HCT116 (cell line): ENCODE measurements at regions not wholly inside any gene's neighbourhood (a gene's known extent, or its start where the extent isn't known, plus 50 kb on each side); places are given as distances from the start of the nearest gene placed in this dataset.

Source experiments
- ATAC-seq: fragments of 200-7000 bp; cut with Tn5 transposase; 2 replicates; pipeline ENCODE4 v1.9.1; 2020; ENCODE audit warnings: mild to moderate bottlenecking, moderate library complexity
- BruUV-seq: library from RNA; stranded (reverse); fragments of 400-500 nt; replicated peaks from 2 replicates; lab custom pipeline; 2021; lab: Mats Ljungman, UMichigan
- CTCF ChIA-PET: fragments of 300-600 bp; sonication (Branson Sonifier 250); formaldehyde crosslinking; loops from one replicate; lab custom pipeline; 2021; ENCODE audit warnings: antibody characterized with exemption; lab: Charles Lee
- POLR2A ChIA-PET: fragments of 300-600, 350-600 bp; sonication (Branson Sonifier 250); formaldehyde crosslinking; loops from one replicate; lab custom pipeline; 2021; ENCODE audit warnings: antibody characterized with exemption; lab: Charles Lee
- RAD21 ChIA-PET, 2 experiments: fragments of 300-600 bp; sonication (Branson Sonifier 250); formaldehyde crosslinking; loops; one replicate each; lab custom pipeline; 2023; ENCODE audit warnings: low total read pairs in 2 of 2; ENCODE audit not compliant: uncharacterized antibody in 2 of 2, unreplicated experiment in 2 of 2, low non-redundant PET in 1 of 2; lab: Charles Lee
- DNase-seq: peaks from one replicate; pipeline ENCODE4 v3.0.0-alpha.2; 2010; ENCODE audit warnings: low read depth, low spot score
- H2AFZ ChIP-seq: fragments of 200-600 bp; shearing (Covaris generic), sonication (generic); 2 replicates; pipeline ENCODE4 v1.6.1; 2017; ENCODE audit warnings: low read depth, mixed run types, mixed read lengths, antibody characterized with exemption, low read length; ENCODE audit not compliant: poor library complexity, severe bottlenecking
- H3K27ac ChIP-seq: 2 replicates; pipeline ENCODE4 v1.5.1; 2012; ENCODE audit warnings: low read depth, low read length
- H3K27me3 ChIP-seq: fragments of 200-600 bp; sonication (generic); 2 replicates; pipeline ENCODE4 v1.6.1; 2016; ENCODE audit warnings: mixed run types, low read length, mixed read lengths; ENCODE audit not compliant: insufficient read depth
- H3K36me3 ChIP-seq, 2 experiments: fragments of 200-500 bp in 1 of 2; fragments of 200-600 bp in 1 of 2; sonication (Bioruptor generic) in 1 of 2; sonication (generic) in 1 of 2; 2 replicates each; pipeline versions ENCODE4 v1.5.1 to v1.6.1; 2014 to 2016; ENCODE audit warnings: low read length in 2 of 2, inconsistent platforms in 1 of 2, mixed read lengths in 1 of 2, mixed run types in 1 of 2; ENCODE audit not compliant: insufficient read depth in 2 of 2, control insufficient read depth in 1 of 2
- H3K4me1 ChIP-seq, 2 experiments: fragments of 200-600 bp in 1 of 2; sonication (generic) in 1 of 2; 2 replicates each; pipeline versions ENCODE4 v1.5.1 to v1.6.1; 2012 to 2017; ENCODE audit warnings: low read length in 2 of 2, inconsistent platforms in 1 of 2, mild to moderate bottlenecking in 1 of 2, mixed read lengths in 1 of 2, mixed run types in 1 of 2, moderate library complexity in 1 of 2; ENCODE audit not compliant: insufficient read depth in 2 of 2, control insufficient read depth in 1 of 2
- H3K4me2 ChIP-seq: fragments of 200-600 bp; sonication (generic); 2 replicates; pipeline ENCODE4 v1.6.1; 2017; ENCODE audit warnings: mixed run types, low read length, mixed read lengths
- H3K4me3 ChIP-seq, 2 experiments: fragments of 200-600 bp in 1 of 2; sonication (generic) in 1 of 2; replicated peaks in 1 of 2; 2 replicates each; pipeline ENCODE4 v1.5.1; 2011 to 2016; ENCODE audit warnings: low read length in 2 of 2, control low read depth in 1 of 2, low read depth in 1 of 2, mild to moderate bottlenecking in 1 of 2, mixed read lengths in 1 of 2, mixed run types in 1 of 2
- H3K79me2 ChIP-seq: fragments of 200-600 bp; sonication (generic); 2 replicates; pipeline ENCODE4 v1.6.1; 2017; ENCODE audit warnings: mild to moderate bottlenecking, mixed run types, low read length, moderate library complexity, mixed read lengths; ENCODE audit not compliant: insufficient read depth
- H3K9ac ChIP-seq: fragments of 200-600 bp; sonication (generic); 2 replicates; pipeline ENCODE4 v1.6.1; 2016; ENCODE audit warnings: low read length, mixed read lengths
- H3K9me2 ChIP-seq: fragments of 200-600 bp; sonication (generic), shearing (Covaris generic); 2 replicates; pipeline ENCODE4 v1.6.1; 2017; ENCODE audit warnings: mixed run types, mild to moderate bottlenecking, moderate library complexity; ENCODE audit not compliant: insufficient read depth
- H3K9me3 ChIP-seq, 2 experiments: fragments of 200-500 bp in 1 of 2; fragments of 200-600 bp in 1 of 2; sonication (Bioruptor generic) in 1 of 2; sonication (generic) in 1 of 2; 2 replicates each; pipeline ENCODE4 v1.6.1; 2014 to 2017; ENCODE audit warnings: low read length in 2 of 2, mixed read lengths in 2 of 2, inconsistent platforms in 1 of 2, low read depth in 1 of 2, mild to moderate bottlenecking in 1 of 2, mixed run types in 1 of 2, moderate library complexity in 1 of 2; ENCODE audit not compliant: control insufficient read depth in 1 of 2, insufficient read depth in 1 of 2
- H4K20me1 ChIP-seq: fragments of 200-600 bp; sonication (generic), shearing (Covaris generic); 2 replicates; pipeline ENCODE4 v1.6.1; 2017; ENCODE audit warnings: mixed run types, mild to moderate bottlenecking, moderate library complexity; ENCODE audit not compliant: insufficient read depth
- CBX3 ChIP-seq: IDR thresholded peaks from 2 replicates; pipeline ENCODE4 v1.6.1; 2012; ENCODE audit warnings: low read depth
- CEBPB ChIP-seq: IDR thresholded peaks from 2 replicates; pipeline ENCODE4 v1.6.1; 2012; ENCODE audit warnings: low read depth
- EGR1 ChIP-seq: IDR thresholded peaks from 2 replicates; pipeline ENCODE4 v1.6.1; 2012; ENCODE audit warnings: low read depth
- EZH2phosphoT487 ChIP-seq: fragments of 200-600 bp; IDR thresholded peaks from 2 replicates; pipeline ENCODE4 v1.6.1; 2018; ENCODE audit warnings: antibody characterized with exemption, borderline replicate concordance
- FOSL1 ChIP-seq: IDR thresholded peaks from 2 replicates; pipeline ENCODE4 v1.6.1; 2012; ENCODE audit warnings: low read depth
- POLR2A ChIP-seq: IDR thresholded peaks from 2 replicates; pipeline ENCODE4 v1.7.0; 2011; ENCODE audit warnings: borderline replicate concordance; ENCODE audit not compliant: insufficient read depth, insufficient read length; ENCODE audit errors: extremely low read depth
- POLR2AphosphoS5 ChIP-seq: IDR thresholded peaks from 2 replicates; pipeline ENCODE4 v1.6.1; 2011; ENCODE audit warnings: mild to moderate bottlenecking, low read depth, low read length, moderate library complexity
- SIN3A ChIP-seq: IDR thresholded peaks from 2 replicates; pipeline ENCODE4 v1.6.1; 2012; ENCODE audit warnings: low read depth
- SP1 ChIP-seq: IDR thresholded peaks from 2 replicates; pipeline ENCODE4 v1.6.1; 2012; ENCODE audit warnings: low read depth
- YY1 ChIP-seq: IDR thresholded peaks from 2 replicates; pipeline ENCODE4 v1.6.1; 2011; ENCODE audit warnings: low read length, low read depth, moderate library complexity, mild to moderate bottlenecking; ENCODE audit not compliant: insufficient replicate concordance; ENCODE audit errors: extremely low read depth
- ZNF274 ChIP-seq: fragments of 200-500 bp; sonication (Bioruptor generic); IDR thresholded peaks from 2 replicates; pipeline ENCODE4 v1.6.1; 2014; ENCODE audit warnings: mild to moderate bottlenecking, low read depth, low read length, inconsistent platforms
- intact Hi-C: fragments of 100-400 bp; cut with micrococcal nuclease; formaldehyde crosslinking; loops from 2 replicates; pipeline ENCODE4 v1.10.0; 2022
- TF ChIP-seq, protein P1 (sequence below): IDR thresholded peaks from 2 replicates; pipeline ENCODE4 v1.6.1; 2012; ENCODE audit warnings: low read depth
- TF ChIP-seq, protein P2 (sequence below): IDR thresholded peaks from 2 replicates; pipeline ENCODE4 v1.6.1; 2012
- TF ChIP-seq, protein P3 (sequence below): IDR thresholded peaks from 2 replicates; pipeline ENCODE4 v1.6.1; 2012
- TF ChIP-seq, protein P4 (sequence below), 3 experiments: fragments of 200-600 bp in 1 of 3; sonication (generic) in 1 of 3; IDR thresholded peaks in 2 of 3; conservative IDR thresholded peaks in 1 of 3; 2 replicates each; pipeline ENCODE4 v1.5.1; 2012 to 2017; ENCODE audit warnings: low read depth in 2 of 3, low read length in 2 of 3, antibody characterized with exemption in 1 of 3, borderline replicate concordance in 1 of 3, control low read depth in 1 of 3, mild to moderate bottlenecking in 1 of 3, mixed read lengths in 1 of 3, mixed run types in 1 of 3, moderate library complexity in 1 of 3; ENCODE audit not compliant: insufficient read depth in 1 of 3

DNA sequence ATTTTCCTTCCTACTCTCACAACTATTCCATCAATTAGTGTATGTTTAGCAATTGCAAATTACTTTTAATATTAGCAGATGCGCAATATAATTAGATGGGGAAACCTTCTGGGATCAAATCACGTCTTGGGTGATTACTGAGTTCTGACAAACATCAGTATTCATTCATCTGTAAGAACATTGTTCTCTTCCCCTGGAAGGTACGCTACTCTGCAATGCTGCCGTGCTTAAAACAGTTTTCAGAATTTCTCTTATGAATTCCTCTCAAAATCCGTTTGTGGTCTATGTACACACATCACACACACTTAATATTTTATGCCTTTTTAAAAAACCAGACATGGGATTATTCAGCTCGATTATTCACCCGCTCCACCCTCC lies 237.5 kb upstream of the NEBL start:
- ChIA-PET POLR2A (no interaction called here), RAD21 (no interaction called here), CTCF (no interaction called here)
- Histone ChIP-seq H3K4me3 (no peak overlapping the region), H3K27ac (no peak overlapping the region; the same call in 1 of the 2 replicates), H3K9me3 (no peaks in the 10 kb centered on the region), H3K9me2 (no peaks in the 10 kb centered on the region), H3K4me2 (peak overlapping the region; percentile 46), H3K27me3 (no peaks in the 10 kb centered on the region), H2AFZ (no peak overlapping the region), H3K36me3 (no peaks in the 10 kb centered on the region), H3K9ac (no peak overlapping the region), H3K79me2 (no peaks in the 10 kb centered on the region), H3K4me1 (peaks cover 7 to 13% of the 10 kb centered on the region in 2 experiments; a peak in 2 of 4 replicates), H4K20me1 (no peaks in the 10 kb centered on the region)
- TF ChIP-seq CEBPB (no peak; the same call in 1 of the 2 replicates), SIN3A (no peak), POLR2A (no peak), ZNF274 (no peak), EGR1 (no peak)
- ATAC-seq, result no peak
- no TSS peak for BruUV-seq
- intact Hi-C loops, result no loop called here
- DNase-seq, result no peak

DNA sequence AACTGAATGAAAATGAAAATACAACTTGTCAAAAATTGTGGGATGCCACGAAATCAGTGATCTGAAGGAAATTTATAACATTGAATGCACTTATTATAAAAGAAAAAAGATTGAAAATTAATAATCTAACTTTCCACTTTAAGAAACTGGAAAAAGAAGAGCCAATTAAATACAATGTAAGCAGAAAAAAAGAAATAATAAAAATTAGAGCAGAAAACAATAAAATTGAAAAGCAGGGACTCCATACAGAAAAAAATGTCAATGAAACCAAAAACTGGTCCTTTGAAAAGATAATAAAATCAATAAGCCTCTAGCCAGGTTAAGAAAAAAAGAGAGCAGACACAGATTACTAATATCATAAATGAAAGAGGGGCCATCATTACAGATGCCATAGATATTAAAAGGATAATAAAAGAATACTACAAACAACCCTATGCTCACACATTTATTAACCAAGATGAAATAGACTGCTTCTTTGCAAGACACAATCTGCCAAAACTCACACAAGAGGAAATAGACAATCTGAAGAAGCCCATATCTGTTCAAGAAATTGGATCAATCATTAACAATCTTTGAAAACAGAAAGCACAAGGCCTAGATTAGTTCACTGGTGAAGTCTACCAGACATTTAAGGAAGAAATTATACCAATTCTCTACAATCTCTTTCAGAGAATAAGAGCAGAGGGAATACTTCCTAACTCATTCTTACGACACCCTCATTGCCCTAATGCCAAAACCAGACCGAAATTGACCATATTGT lies 233.8 kb upstream of the NEBL start:
- H3K27me3 ChIP-seq, result no peaks in the 10 kb centered on the region
- POLR2A ChIA-PET, result no interaction called here
- no peaks in the 10 kb centered on the region for H4K20me1 ChIP-seq
- no peaks in the 10 kb centered on the region for H3K9me2 ChIP-seq
- ATAC-seq (no peak), DNase-seq (no peak)
- H3K4me3 ChIP-seq, result no peak overlapping the region
- H3K27ac ChIP-seq, result no peak overlapping the region
- CTCF ChIA-PET, result no interaction called here
- H3K36me3 ChIP-seq, result no peaks in the 10 kb centered on the region
- no TSS peak for BruUV-seq
- no peak overlapping the region for H3K4me2 ChIP-seq
- H3K9ac ChIP-seq, result no peak overlapping the region
- no peak overlapping the region for H2AFZ ChIP-seq
- no peaks in the 10 kb centered on the region for H3K9me3 ChIP-seq
- peaks cover 7 to 13% of the 10 kb centered on the region in 2 experiments; a peak in 2 of 4 replicates for H3K4me1 ChIP-seq
- no peaks in the 10 kb centered on the region for H3K79me2 ChIP-seq
- intact Hi-C loops, result no loop called here
- RAD21 ChIA-PET, result no interaction called here
- TF ChIP-seq, protein P1, sequence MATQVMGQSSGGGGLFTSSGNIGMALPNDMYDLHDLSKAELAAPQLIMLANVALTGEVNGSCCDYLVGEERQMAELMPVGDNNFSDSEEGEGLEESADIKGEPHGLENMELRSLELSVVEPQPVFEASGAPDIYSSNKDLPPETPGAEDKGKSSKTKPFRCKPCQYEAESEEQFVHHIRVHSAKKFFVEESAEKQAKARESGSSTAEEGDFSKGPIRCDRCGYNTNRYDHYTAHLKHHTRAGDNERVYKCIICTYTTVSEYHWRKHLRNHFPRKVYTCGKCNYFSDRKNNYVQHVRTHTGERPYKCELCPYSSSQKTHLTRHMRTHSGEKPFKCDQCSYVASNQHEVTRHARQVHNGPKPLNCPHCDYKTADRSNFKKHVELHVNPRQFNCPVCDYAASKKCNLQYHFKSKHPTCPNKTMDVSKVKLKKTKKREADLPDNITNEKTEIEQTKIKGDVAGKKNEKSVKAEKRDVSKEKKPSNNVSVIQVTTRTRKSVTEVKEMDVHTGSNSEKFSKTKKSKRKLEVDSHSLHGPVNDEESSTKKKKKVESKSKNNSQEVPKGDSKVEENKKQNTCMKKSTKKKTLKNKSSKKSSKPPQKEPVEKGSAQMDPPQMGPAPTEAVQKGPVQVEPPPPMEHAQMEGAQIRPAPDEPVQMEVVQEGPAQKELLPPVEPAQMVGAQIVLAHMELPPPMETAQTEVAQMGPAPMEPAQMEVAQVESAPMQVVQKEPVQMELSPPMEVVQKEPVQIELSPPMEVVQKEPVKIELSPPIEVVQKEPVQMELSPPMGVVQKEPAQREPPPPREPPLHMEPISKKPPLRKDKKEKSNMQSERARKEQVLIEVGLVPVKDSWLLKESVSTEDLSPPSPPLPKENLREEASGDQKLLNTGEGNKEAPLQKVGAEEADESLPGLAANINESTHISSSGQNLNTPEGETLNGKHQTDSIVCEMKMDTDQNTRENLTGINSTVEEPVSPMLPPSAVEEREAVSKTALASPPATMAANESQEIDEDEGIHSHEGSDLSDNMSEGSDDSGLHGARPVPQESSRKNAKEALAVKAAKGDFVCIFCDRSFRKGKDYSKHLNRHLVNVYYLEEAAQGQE, result no peak
- TF ChIP-seq SIN3A (no peak), CBX3 (no peak), EGR1 (no peak), SP1 (no peak), FOSL1 (no peak), YY1 (no peak), EZH2phosphoT487 (no peak), POLR2AphosphoS5 (no peak)
- TF ChIP-seq, protein P2, sequence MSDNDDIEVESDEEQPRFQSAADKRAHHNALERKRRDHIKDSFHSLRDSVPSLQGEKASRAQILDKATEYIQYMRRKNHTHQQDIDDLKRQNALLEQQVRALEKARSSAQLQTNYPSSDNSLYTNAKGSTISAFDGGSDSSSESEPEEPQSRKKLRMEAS, result no peak
- TF ChIP-seq, protein P3, sequence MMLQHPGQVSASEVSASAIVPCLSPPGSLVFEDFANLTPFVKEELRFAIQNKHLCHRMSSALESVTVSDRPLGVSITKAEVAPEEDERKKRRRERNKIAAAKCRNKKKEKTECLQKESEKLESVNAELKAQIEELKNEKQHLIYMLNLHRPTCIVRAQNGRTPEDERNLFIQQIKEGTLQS, result no peak
- TF ChIP-seq, protein P4, sequence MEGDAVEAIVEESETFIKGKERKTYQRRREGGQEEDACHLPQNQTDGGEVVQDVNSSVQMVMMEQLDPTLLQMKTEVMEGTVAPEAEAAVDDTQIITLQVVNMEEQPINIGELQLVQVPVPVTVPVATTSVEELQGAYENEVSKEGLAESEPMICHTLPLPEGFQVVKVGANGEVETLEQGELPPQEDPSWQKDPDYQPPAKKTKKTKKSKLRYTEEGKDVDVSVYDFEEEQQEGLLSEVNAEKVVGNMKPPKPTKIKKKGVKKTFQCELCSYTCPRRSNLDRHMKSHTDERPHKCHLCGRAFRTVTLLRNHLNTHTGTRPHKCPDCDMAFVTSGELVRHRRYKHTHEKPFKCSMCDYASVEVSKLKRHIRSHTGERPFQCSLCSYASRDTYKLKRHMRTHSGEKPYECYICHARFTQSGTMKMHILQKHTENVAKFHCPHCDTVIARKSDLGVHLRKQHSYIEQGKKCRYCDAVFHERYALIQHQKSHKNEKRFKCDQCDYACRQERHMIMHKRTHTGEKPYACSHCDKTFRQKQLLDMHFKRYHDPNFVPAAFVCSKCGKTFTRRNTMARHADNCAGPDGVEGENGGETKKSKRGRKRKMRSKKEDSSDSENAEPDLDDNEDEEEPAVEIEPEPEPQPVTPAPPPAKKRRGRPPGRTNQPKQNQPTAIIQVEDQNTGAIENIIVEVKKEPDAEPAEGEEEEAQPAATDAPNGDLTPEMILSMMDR (IDR thresholded peaks at IDR 0.05 in 2 of 3, conservative IDR thresholded peaks at IDR 0.05 in 1 of 3; ENCODE audit: borderline replicate concordance in 1 of 3, insufficient read depth in 1 of 3, low read depth in 2 of 3, low read length in 2 of 3), result no peak
